Naive thymus-derived CD4-positive, alpha-beta T cell (primary cell): ENCODE measurements at regions not wholly inside any gene's neighbourhood (a gene's known extent, or its start where the extent isn't known, plus 50 kb on each side); places are given as distances from the start of the nearest gene placed in this dataset.

Source experiments
- ATAC-seq: fragments of 150-1000 bp; cut with Tn5 transposase; 2 replicates; pipeline ENCODE4 v1.10.0; 2021; ENCODE audit warnings: mild to moderate bottlenecking, moderate library complexity
- CTCF ChIA-PET: fragments of 350-600 bp; sonication (Branson Sonifier 250); formaldehyde crosslinking; loops from one replicate; lab custom pipeline; 2021; ENCODE audit warnings: antibody characterized with exemption; lab: Charles Lee
- POLR2A ChIA-PET: fragments of 350-600 bp; sonication (Branson Sonifier 250); formaldehyde crosslinking; loops from one replicate; lab custom pipeline; 2021; ENCODE audit warnings: antibody characterized with exemption, inconsistent platforms; lab: Charles Lee
- DNase-seq, 9 donors: peaks; one replicate each; pipeline versions ENCODE4 v3.0.0 to v3.0.0-alpha.2; 2020 to 2022; ENCODE audit warnings: mixed read lengths in 1 of 9
- H3K27ac ChIP-seq: one replicate; pipeline ENCODE4 v1.7.0; 2013; ENCODE audit warnings: mild to moderate bottlenecking, low read depth, low read length, moderate library complexity
- H3K27me3 ChIP-seq, 2 donors: one replicate each; pipeline ENCODE4 v1.7.0; 2013; ENCODE audit warnings: low read length in 2 of 2, mild to moderate bottlenecking in 2 of 2, moderate library complexity in 2 of 2; ENCODE audit not compliant: control insufficient read depth in 2 of 2, insufficient read depth in 2 of 2
- H3K36me3 ChIP-seq, 3 experiments: 1 replicate in 2 of 3; 2 replicates in 1 of 3; pipeline ENCODE4 v1.7.0; 2013; ENCODE audit warnings: low read length in 3 of 3, mild to moderate bottlenecking in 3 of 3, moderate library complexity in 1 of 3; ENCODE audit not compliant: insufficient read depth in 3 of 3, control insufficient read depth in 2 of 3
- H3K4me1 ChIP-seq, 2 donors: one replicate each; pipeline ENCODE4 v1.7.0; 2013; ENCODE audit warnings: low read length in 2 of 2, mild to moderate bottlenecking in 2 of 2, moderate library complexity in 1 of 2; ENCODE audit not compliant: control insufficient read depth in 2 of 2, insufficient read depth in 2 of 2
- H3K4me3 ChIP-seq: 2 replicates; pipeline ENCODE4 v1.7.0; 2013; ENCODE audit warnings: mild to moderate bottlenecking, low read length
- H3K9me3 ChIP-seq, 3 experiments: 1 replicate in 2 of 3; 2 replicates in 1 of 3; pipeline ENCODE4 v1.7.0; 2013; ENCODE audit warnings: low read length in 3 of 3; ENCODE audit not compliant: control insufficient read depth in 2 of 3
- H3K27ac Mint-ChIP-seq, 9 donors: one replicate each; pipeline ENCODE4 v1.8.0; 2020 to 2022; ENCODE audit warnings: mixed read lengths in 9 of 9, mild to moderate bottlenecking in 8 of 9, moderate library complexity in 5 of 9, inconsistent platforms in 2 of 9
- H3K27me3 Mint-ChIP-seq, 5 donors: one replicate each; pipeline ENCODE4 v1.8.0; 2021 to 2022; ENCODE audit warnings: mixed read lengths in 5 of 5, mild to moderate bottlenecking in 1 of 5
- H3K36me3 Mint-ChIP-seq, 5 donors: one replicate each; pipeline ENCODE4 v1.8.0; 2020 to 2022; ENCODE audit warnings: mixed read lengths in 5 of 5, mild to moderate bottlenecking in 3 of 5, inconsistent platforms in 1 of 5
- H3K4me1 Mint-ChIP-seq, 7 donors: one replicate each; pipeline ENCODE4 v1.8.0; 2020 to 2022; ENCODE audit warnings: mixed read lengths in 7 of 7, mild to moderate bottlenecking in 3 of 7, inconsistent platforms in 1 of 7
- H3K4me3 Mint-ChIP-seq, 10 donors: one replicate each; pipeline ENCODE4 v1.8.0; 2020 to 2022; ENCODE audit warnings: mild to moderate bottlenecking in 10 of 10, mixed read lengths in 10 of 10, moderate library complexity in 6 of 10, inconsistent platforms in 2 of 10
- H3K9me3 Mint-ChIP-seq, 11 donors: one replicate each; pipeline ENCODE4 v1.8.0; 2020 to 2022; ENCODE audit warnings: mixed read lengths in 11 of 11, mild to moderate bottlenecking in 4 of 11, inconsistent platforms in 1 of 11, moderate library complexity in 1 of 11
- intact Hi-C, 2 donors: fragments of 100-400 bp; cut with micrococcal nuclease; formaldehyde crosslinking; loops; one replicate each; pipeline ENCODE4 v1.15.1; 2023

DNA sequence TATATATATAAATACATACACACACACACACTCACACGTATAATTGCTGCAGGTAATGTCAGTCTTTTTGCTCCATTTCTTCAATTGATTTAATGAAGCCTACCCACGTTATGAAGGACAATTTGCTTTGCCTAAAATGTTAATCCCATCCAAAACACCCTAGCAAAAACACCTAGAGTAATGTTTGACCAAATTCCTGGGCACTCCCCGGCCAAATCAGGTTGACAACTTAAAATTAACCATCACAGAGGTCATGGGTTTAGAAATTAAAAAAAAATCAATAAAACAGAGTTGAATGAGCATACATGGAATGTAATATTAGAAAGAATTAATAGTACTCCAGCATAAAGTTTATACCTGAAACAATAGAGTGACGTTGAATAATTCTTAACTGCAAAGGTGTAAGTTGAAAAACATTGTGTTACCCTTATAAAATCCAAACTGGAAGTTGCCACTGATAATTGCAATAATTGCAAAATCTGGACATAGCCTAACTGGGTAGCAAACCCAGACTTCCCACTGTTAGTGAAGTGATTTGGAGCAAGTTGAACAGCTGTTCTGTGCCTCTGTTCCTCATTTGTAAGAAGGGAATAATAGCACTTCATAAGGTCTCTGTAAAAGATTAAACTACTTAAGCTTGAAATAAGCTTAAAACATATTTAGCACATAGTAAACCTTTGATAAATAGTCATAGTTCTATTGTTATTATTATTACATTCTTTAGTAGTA is 2120.5 kb downstream of the PCDH7 start:
- Mint-ChIP-seq H3K4me1 (no peaks in the 10 kb centered on the region), H3K27me3 (no peaks in the 10 kb centered on the region), H3K27ac (no peak overlapping the region), H3K9me3 (peaks cover 0 to 13% (median 1%) of the 10 kb centered on the region in 11 donors), H3K4me3 (no peak overlapping the region), H3K36me3 (no peaks in the 10 kb centered on the region)
- ChIA-PET POLR2A (no interaction called here), CTCF (no interaction called here)
- no peak overlapping the region for H3K27ac ChIP-seq
- intact Hi-C loops, result no loop called here
- H3K4me3 ChIP-seq, result no peak overlapping the region
- H3K4me1 ChIP-seq, result no peaks in the 10 kb centered on the region
- DNase-seq (no peak), ATAC-seq (no peak)
- no peaks in the 10 kb centered on the region for H3K36me3 ChIP-seq
- no peaks in the 10 kb centered on the region for H3K27me3 ChIP-seq
- H3K9me3 ChIP-seq, result no peaks in the 10 kb centered on the region

DNA sequence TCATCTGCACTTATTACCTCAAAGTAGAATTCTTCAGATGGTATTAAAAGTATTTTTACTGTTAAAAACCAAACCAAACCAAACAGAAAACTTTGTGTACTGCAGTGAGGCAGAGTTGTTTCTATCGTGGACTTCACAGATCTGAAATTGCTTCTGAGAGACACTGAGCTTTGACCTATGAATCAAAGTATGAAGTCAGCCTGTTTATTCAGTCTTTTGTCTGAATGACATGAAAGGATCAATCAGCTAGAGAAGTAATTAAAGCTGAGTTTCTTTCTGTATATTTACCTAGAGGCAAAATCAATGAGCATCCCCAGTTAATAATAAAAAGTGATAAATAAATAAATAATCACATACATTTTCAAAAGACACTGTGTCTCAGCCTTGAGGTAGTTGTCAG is 2121.0 kb downstream of the PCDH7 start:
- Histone ChIP-seq H3K9me3 (no peaks in the 10 kb centered on the region), H3K4me3 (no peak overlapping the region), H3K27me3 (no peaks in the 10 kb centered on the region), H3K27ac (no peak overlapping the region), H3K36me3 (no peaks in the 10 kb centered on the region), H3K4me1 (no peaks in the 10 kb centered on the region)
- no peak overlapping the region for H3K4me3 Mint-ChIP-seq
- no peak overlapping the region for H3K27ac Mint-ChIP-seq
- H3K4me1 Mint-ChIP-seq, result no peaks in the 10 kb centered on the region
- ATAC-seq (no peak), DNase-seq (no peak)
- H3K9me3 Mint-ChIP-seq, result peaks cover 0 to 13% (median 2%) of the 10 kb centered on the region in 11 donors
- ChIA-PET CTCF (no interaction called here), POLR2A (no interaction called here)
- intact Hi-C loops, result no loop called here
- H3K36me3 Mint-ChIP-seq, result no peaks in the 10 kb centered on the region
- H3K27me3 Mint-ChIP-seq, result no peaks in the 10 kb centered on the region

GRCh38 chr4:32847461-32847860 is 2127.3 kb downstream of the PCDH7 start:
- H3K4me1 Mint-ChIP-seq, result no peaks in the 10 kb centered on the region
- peaks cover 0 to 33% (median 13%) of the 10 kb centered on the region in 11 donors for H3K9me3 Mint-ChIP-seq
- Histone ChIP-seq H3K9me3 (no peaks in the 10 kb centered on the region), H3K27ac (no peak overlapping the region), H3K4me1 (no peaks in the 10 kb centered on the region), H3K27me3 (no peaks in the 10 kb centered on the region), H3K4me3 (no peak overlapping the region), H3K36me3 (no peaks in the 10 kb centered on the region)
- no peaks in the 10 kb centered on the region for H3K36me3 Mint-ChIP-seq
- ATAC-seq, result no peak
- DNase-seq, result no peak
- intact Hi-C loops, result no loop called here
- no peak overlapping the region for H3K4me3 Mint-ChIP-seq
- H3K27ac Mint-ChIP-seq, result no peak overlapping the region
- no peaks in the 10 kb centered on the region for H3K27me3 Mint-ChIP-seq
- CTCF ChIA-PET, result no interaction called here
- POLR2A ChIA-PET, result no interaction called here

DNA sequence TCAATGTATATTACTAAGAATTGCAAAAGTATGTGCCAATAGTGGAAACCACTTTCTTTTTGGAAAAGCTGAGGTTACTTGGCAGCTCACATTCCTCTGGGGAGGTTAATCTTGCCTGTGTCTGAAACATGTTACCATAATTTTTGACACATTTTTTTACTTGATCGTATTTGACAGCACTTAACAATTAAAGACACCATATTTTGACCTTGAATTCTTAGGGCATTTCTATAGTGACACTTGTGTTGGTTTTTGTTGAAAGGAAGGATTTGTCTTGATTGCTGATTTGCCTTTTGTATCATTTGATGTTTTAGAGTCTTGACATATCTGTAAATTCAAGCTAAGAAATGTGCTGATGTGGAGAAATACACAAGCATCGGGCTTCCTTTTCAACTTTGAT is 2135.5 kb downstream of the PCDH7 start:
- ChIA-PET CTCF (interaction anchor here (0.6 kb wide), 1 partner anchor 373 kb away, joined by 7 read pairs; no protein-coding TSS in a partner anchor), POLR2A (no interaction called here)
- H3K36me3 Mint-ChIP-seq, result no peaks in the 10 kb centered on the region
- ATAC-seq, result no peak
- DNase-seq, result no peak
- H3K4me1 Mint-ChIP-seq, result no peaks in the 10 kb centered on the region
- no peaks in the 10 kb centered on the region for H3K27me3 Mint-ChIP-seq
- Histone ChIP-seq H3K27me3 (no peaks in the 10 kb centered on the region), H3K4me3 (no peak overlapping the region), H3K36me3 (no peaks in the 10 kb centered on the region), H3K9me3 (no peaks in the 10 kb centered on the region), H3K4me1 (no peaks in the 10 kb centered on the region), H3K27ac (no peak overlapping the region)
- intact Hi-C loops, result no loop called here
- no peak overlapping the region for H3K4me3 Mint-ChIP-seq
- no peak overlapping the region for H3K27ac Mint-ChIP-seq
- H3K9me3 Mint-ChIP-seq, result peaks cover 0 to 10% (median 5%) of the 10 kb centered on the region in 11 donors

DNA sequence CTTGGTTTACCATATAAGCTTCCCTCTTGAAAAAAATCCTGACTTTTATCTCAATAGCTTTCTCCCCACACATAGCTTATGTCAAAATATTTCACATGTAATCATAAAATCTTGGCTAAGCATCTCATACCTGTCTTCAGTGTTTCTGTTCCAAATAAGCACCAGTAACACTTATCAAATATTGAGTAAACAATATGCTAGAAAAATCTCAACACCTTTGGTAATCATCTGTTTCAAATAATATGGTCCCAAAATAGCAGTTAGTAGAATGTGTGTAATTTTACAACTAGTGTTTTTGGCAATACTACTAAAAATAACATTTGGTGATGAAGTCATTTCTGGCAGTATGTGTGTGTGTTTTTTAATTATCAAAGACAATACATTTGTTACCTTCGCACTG is 2138.2 kb downstream of the PCDH7 start:
- Mint-ChIP-seq H3K4me3 (no peak overlapping the region), H3K4me1 (no peaks in the 10 kb centered on the region), H3K9me3 (peaks cover 0 to 8% (median 0%) of the 10 kb centered on the region in 11 donors), H3K27me3 (no peaks in the 10 kb centered on the region), H3K36me3 (no peaks in the 10 kb centered on the region), H3K27ac (no peak overlapping the region)
- intact Hi-C loops, result no loop called here
- no peak for DNase-seq
- ChIA-PET POLR2A (no interaction called here), CTCF (interaction anchor here (0.7 kb wide), 1 partner anchor 94 kb away, joined by 3 read pairs; no protein-coding TSS in a partner anchor)
- H3K4me3 ChIP-seq, result no peak overlapping the region
- no peaks in the 10 kb centered on the region for H3K4me1 ChIP-seq
- no peak for ATAC-seq
- H3K9me3 ChIP-seq, result no peaks in the 10 kb centered on the region
- H3K27me3 ChIP-seq, result no peaks in the 10 kb centered on the region
- no peaks in the 10 kb centered on the region for H3K36me3 ChIP-seq
- no peak overlapping the region for H3K27ac ChIP-seq

- H3K36me3 Mint-ChIP-seq, result no peaks in the 10 kb centered on the region
- Histone ChIP-seq H3K4me3 (no peak overlapping the region), H3K9me3 (no peaks in the 10 kb centered on the region), H3K27me3 (no peaks in the 10 kb centered on the region), H3K4me1 (no peaks in the 10 kb centered on the region), H3K27ac (no peak overlapping the region), H3K36me3 (no peaks in the 10 kb centered on the region)
- H3K9me3 Mint-ChIP-seq, result peaks cover 0 to 8% (median 0%) of the 10 kb centered on the region in 11 donors
- CTCF ChIA-PET, result no interaction called here
- no peak overlapping the region for H3K27ac Mint-ChIP-seq
- ATAC-seq (no peak), DNase-seq (no peak)
- intact Hi-C loops, result no loop called here
- no peaks in the 10 kb centered on the region for H3K4me1 Mint-ChIP-seq
- H3K4me3 Mint-ChIP-seq, result no peak overlapping the region
- POLR2A ChIA-PET, result no interaction called here
- no peaks in the 10 kb centered on the region for H3K27me3 Mint-ChIP-seq
Measured at GRCh38 chr4:32858971-32859370, 2138.8 kb downstream of the PCDH7 start.

DNA sequence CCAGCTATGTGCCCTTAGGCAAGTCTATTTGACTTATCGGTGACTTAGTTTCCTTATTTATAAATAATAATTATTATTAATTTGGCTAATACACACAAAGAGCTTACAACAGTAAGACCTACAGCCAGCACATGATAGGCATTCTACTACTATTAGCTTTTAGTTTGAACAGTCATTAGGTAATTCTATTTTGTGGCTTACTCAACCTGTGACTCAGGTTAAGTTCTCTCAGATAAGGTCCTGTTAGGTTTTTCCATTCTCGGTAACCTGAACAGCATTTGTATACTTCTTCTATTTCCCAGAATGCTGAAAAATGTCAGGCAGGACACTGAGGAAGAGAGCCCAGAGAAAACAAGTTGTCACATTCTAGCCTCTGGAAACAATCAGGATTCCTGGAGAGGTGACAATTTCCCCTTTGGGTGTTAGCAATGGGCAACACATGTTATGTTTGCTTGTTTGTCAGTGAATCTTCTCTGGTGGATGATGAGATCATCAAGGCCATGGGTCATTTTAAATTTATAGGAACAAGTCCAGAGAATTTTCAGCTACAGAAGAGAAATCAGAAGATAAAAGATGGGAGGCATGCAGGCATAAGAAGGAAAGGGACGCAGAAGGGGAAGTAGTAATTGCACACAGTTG is 2144.7 kb downstream of the PCDH7 start:
- ChIA-PET CTCF (no interaction called here), POLR2A (no interaction called here)
- no peak overlapping the region for H3K4me3 ChIP-seq
- Mint-ChIP-seq H3K27ac (no peak overlapping the region), H3K27me3 (no peaks in the 10 kb centered on the region), H3K9me3 (peaks cover 0 to 16% (median 5%) of the 10 kb centered on the region in 11 donors), H3K4me3 (no peak overlapping the region), H3K4me1 (no peaks in the 10 kb centered on the region), H3K36me3 (no peaks in the 10 kb centered on the region)
- DNase-seq (no peak), ATAC-seq (no peak)
- H3K36me3 ChIP-seq, result no peaks in the 10 kb centered on the region
- no peak overlapping the region for H3K27ac ChIP-seq
- H3K9me3 ChIP-seq, result no peaks in the 10 kb centered on the region
- no peaks in the 10 kb centered on the region for H3K27me3 ChIP-seq
- H3K4me1 ChIP-seq, result no peaks in the 10 kb centered on the region
- intact Hi-C loops, result no loop called here
